NT2/D1 (cell line): ENCODE measurements at regions not wholly inside any gene's neighbourhood (a gene's known extent, or its start where the extent isn't known, plus 50 kb on each side); places are given as distances from the start of the nearest gene placed in this dataset.

Experiments used
- DNase-seq: peaks from one replicate; pipeline ENCODE4 v3.0.0-alpha.2; 2011; ENCODE audit warnings: low read depth, low spot score
- H3K27me3 ChIP-seq: 2 replicates; pipeline ENCODE4 v1.6.0; 2011; ENCODE audit warnings: mild to moderate bottlenecking; ENCODE audit not compliant: insufficient read length, insufficient read depth
- H3K36me3 ChIP-seq: 2 replicates; pipeline ENCODE4 v1.6.1; 2011; ENCODE audit warnings: mild to moderate bottlenecking, low read length, mixed read lengths; ENCODE audit not compliant: insufficient read depth, insufficient read length
- H3K4me1 ChIP-seq: 2 replicates; pipeline ENCODE4 v1.5.1; 2011; ENCODE audit not compliant: insufficient read depth, insufficient read length
- H3K4me3 ChIP-seq: 2 replicates; pipeline ENCODE4 v1.5.1; 2011; ENCODE audit warnings: low read depth; ENCODE audit not compliant: insufficient read length
- H3K9ac ChIP-seq: 2 replicates; pipeline ENCODE4 v1.6.0; 2011; ENCODE audit warnings: low read depth; ENCODE audit not compliant: insufficient read length
- H3K9me3 ChIP-seq: 2 replicates; pipeline ENCODE4 v1.5.1; 2011; ENCODE audit warnings: mild to moderate bottlenecking, low read length; ENCODE audit not compliant: insufficient read depth
- SUZ12 ChIP-seq: IDR thresholded peaks from 2 replicates; pipeline ENCODE4 v1.6.1; 2011; ENCODE audit not compliant: insufficient read length, insufficient read depth; ENCODE audit errors: extremely low read depth
- YY1 ChIP-seq: IDR thresholded peaks from 2 replicates; pipeline ENCODE4 v1.6.1; 2011; ENCODE audit not compliant: insufficient read length, insufficient read depth
- ZNF274 ChIP-seq: IDR thresholded peaks from 2 replicates; pipeline ENCODE4 v1.6.1; 2011; ENCODE audit warnings: mild to moderate bottlenecking, low read depth, low read length

GRCh38 chrX:114332766-114333165 is 251.1 kb upstream of the HTR2C start:
- H3K9me3 ChIP-seq: no peaks in the 10 kb centered on the region
- no peaks in the 10 kb centered on the region for H3K36me3 ChIP-seq
- no peak for DNase-seq
- H3K9ac ChIP-seq: no peak overlapping the region
- H3K27me3 ChIP-seq: no peaks in the 10 kb centered on the region
- H3K4me3 ChIP-seq: no peak overlapping the region
- H3K4me1 ChIP-seq: no peaks in the 10 kb centered on the region
- TF ChIP-seq ZNF274 (no peak), YY1 (no peak), SUZ12 (no peak)

- DNase-seq: no peak
- H3K36me3 ChIP-seq: no peaks in the 10 kb centered on the region
- no peak overlapping the region for H3K4me3 ChIP-seq
- H3K4me1 ChIP-seq: no peaks in the 10 kb centered on the region
- no peak for TF ChIP-seq SUZ12
- no peak for TF ChIP-seq YY1
- no peak for TF ChIP-seq ZNF274
- H3K9ac ChIP-seq: no peak overlapping the region
- H3K27me3 ChIP-seq: no peaks in the 10 kb centered on the region
- H3K9me3 ChIP-seq: no peaks in the 10 kb centered on the region
These were observed 249.4 kb upstream of the HTR2C start for GRCh38 chrX:114334473-114334982.

- Histone ChIP-seq H3K9me3 (no peaks in the 10 kb centered on the region), H3K27me3 (no peaks in the 10 kb centered on the region), H3K4me1 (no peaks in the 10 kb centered on the region), H3K4me3 (no peak overlapping the region), H3K36me3 (no peaks in the 10 kb centered on the region), H3K9ac (no peak overlapping the region)
- DNase-seq: no peak
- TF ChIP-seq ZNF274 (no peak), SUZ12 (no peak), YY1 (no peak)
These were observed 245.0 kb upstream of the HTR2C start for GRCh38 chrX:114338870-114339269.

GRCh38 chrX:114344756-114345349 is 239.0 kb upstream of the HTR2C start:
- peak; percentile 27 for DNase-seq
- Histone ChIP-seq H3K4me3 (no peak overlapping the region), H3K36me3 (no peaks in the 10 kb centered on the region), H3K27me3 (no peaks in the 10 kb centered on the region), H3K9ac (no peak overlapping the region), H3K4me1 (no peaks in the 10 kb centered on the region), H3K9me3 (no peaks in the 10 kb centered on the region)
- TF ChIP-seq SUZ12 (no peak), ZNF274 (no peak), YY1 (no peak)

- H3K36me3 ChIP-seq: no peaks in the 10 kb centered on the region
- DNase-seq: no peak
- H3K4me1 ChIP-seq: no peaks in the 10 kb centered on the region
- H3K9me3 ChIP-seq: no peaks in the 10 kb centered on the region
- no peaks in the 10 kb centered on the region for H3K27me3 ChIP-seq
- H3K4me3 ChIP-seq: no peak overlapping the region
- no peak overlapping the region for H3K9ac ChIP-seq
- TF ChIP-seq YY1 (no peak), ZNF274 (no peak), SUZ12 (no peak)
These were observed 222.7 kb upstream of the HTR2C start for GRCh38 chrX:114361076-114361725.

GRCh38 chrX:114363346-114363745 is 220.5 kb upstream of the HTR2C start:
- H3K27me3 ChIP-seq: no peaks in the 10 kb centered on the region
- no peak overlapping the region for H3K9ac ChIP-seq
- H3K4me1 ChIP-seq: no peaks in the 10 kb centered on the region
- no peak for TF ChIP-seq ZNF274
- no peak for TF ChIP-seq YY1
- TF ChIP-seq SUZ12: no peak
- no peaks in the 10 kb centered on the region for H3K9me3 ChIP-seq
- no peaks in the 10 kb centered on the region for H3K36me3 ChIP-seq
- no peak for DNase-seq
- H3K4me3 ChIP-seq: no peak overlapping the region

GRCh38 chrX:114365065-114365834 is 218.6 kb upstream of the HTR2C start:
- DNase-seq: no peak
- TF ChIP-seq SUZ12: no peak
- TF ChIP-seq YY1: no peak
- TF ChIP-seq ZNF274: no peak
- no peaks in the 10 kb centered on the region for H3K9me3 ChIP-seq
- H3K27me3 ChIP-seq: no peaks in the 10 kb centered on the region
- H3K4me3 ChIP-seq: no peak overlapping the region
- no peak overlapping the region for H3K9ac ChIP-seq
- H3K4me1 ChIP-seq: no peaks in the 10 kb centered on the region
- no peaks in the 10 kb centered on the region for H3K36me3 ChIP-seq
